Testis (tissue), 2 donors: ENCODE measurements at regions not wholly inside any gene's neighbourhood (a gene's known extent, or its start where the extent isn't known, plus 50 kb on each side); places are given as distances from the start of the nearest gene placed in this dataset.

Source experiments
- DNase-seq: peaks from one replicate; pipeline ENCODE4 v3.0.0-alpha.2; 2019
- H3K27ac ChIP-seq, 2 donors: fragments of 200-600 bp; sonication (generic); one replicate each; pipeline ENCODE4 v1.5.1; 2019
- H3K27me3 ChIP-seq: fragments of 200-600 bp; sonication (generic); one replicate; pipeline ENCODE4 v1.5.1; 2019
- H3K36me3 ChIP-seq: fragments of 200-600 bp; sonication (generic); one replicate; pipeline ENCODE4 v1.5.1; 2017; ENCODE audit warnings: low read depth; ENCODE audit errors: missing control alignments
- H3K4me1 ChIP-seq: fragments of 200-600 bp; sonication (generic); one replicate; pipeline ENCODE4 v1.5.1; 2019
- H3K4me3 ChIP-seq, 2 donors: fragments of 200-600 bp; sonication (generic); one replicate each; pipeline ENCODE4 v1.5.1; 2017 to 2019
- H3K9me3 ChIP-seq: fragments of 200-600 bp; sonication (generic); one replicate; pipeline ENCODE4 v1.5.1; 2017
- POLR2A ChIP-seq: fragments of 450-650 bp; IDR thresholded peaks from one replicate; pipeline ENCODE4 v1.6.1; 2017; ENCODE audit warnings: antibody characterized with exemption, mild to moderate bottlenecking, moderate library complexity
- WGBS, 2 donors: methylation state at CpG; one replicate each; pipeline ENCODE4 v1.1.5; 2018; 5-methylcytosine and 5-hydroxymethylcytosine counted together
- intact Hi-C: fragments of 100-400 bp; cut with DNase I; formaldehyde crosslinking; loops from one replicate; pipeline ENCODE4 v1.15.1; 2023; ENCODE audit warnings: low total_unique reads
- TF ChIP-seq, protein P1 (sequence below), 3 experiments: fragments of 450-650 bp in 2 of 3; fragments of 200-600 bp in 1 of 3; sonication (generic) in 1 of 3; IDR thresholded peaks; one replicate each; pipeline ENCODE4 v1.5.1; 2016 to 2019; ENCODE audit warnings: antibody characterized with exemption in 3 of 3, mild to moderate bottlenecking in 2 of 3, moderate library complexity in 1 of 3

DNA sequence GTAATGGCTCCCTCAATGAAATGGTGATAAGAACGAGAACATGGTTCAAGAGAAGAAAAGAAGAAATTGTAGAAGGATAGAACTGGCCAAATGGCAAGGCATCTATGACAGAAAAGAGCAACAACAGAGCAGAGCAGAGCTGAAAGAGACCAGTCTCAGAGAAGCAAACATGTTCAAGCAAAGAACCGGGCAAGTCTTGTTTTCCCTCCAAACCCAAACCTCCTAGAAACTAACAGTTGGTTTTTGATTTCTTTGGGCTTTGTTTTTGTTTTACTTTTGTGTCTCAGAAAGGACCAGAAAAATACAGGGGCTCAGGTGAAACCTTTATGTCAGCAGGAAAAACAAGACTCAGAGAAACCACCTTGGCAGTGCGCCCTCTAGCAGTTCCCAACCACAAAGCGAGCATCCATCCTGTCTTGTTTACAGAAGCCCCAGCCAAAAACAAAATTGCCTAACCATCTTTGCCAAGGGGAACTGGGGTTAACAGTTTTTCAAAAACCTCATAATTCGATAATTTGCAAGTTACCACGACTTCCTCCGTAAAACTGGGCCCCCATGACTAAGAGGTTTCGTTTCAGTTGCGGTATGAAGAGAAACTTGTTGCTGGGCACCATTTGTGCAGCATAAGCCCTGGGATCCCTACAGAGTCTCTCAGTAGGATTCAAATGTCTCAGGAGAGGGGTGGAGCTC is 159.2 kb upstream of the SLC24A5 start:
- intact Hi-C loops: no loop called here
- no peak for DNase-seq
- Histone ChIP-seq H3K36me3 (no peaks in the 10 kb centered on the region), H3K4me3 (no peak overlapping the region), H3K27me3 (no peaks in the 10 kb centered on the region), H3K4me1 (no peaks in the 10 kb centered on the region), H3K9me3 (no peaks in the 10 kb centered on the region), H3K27ac (no peak overlapping the region)
- no peak for TF ChIP-seq POLR2A
- TF ChIP-seq, protein P1, sequence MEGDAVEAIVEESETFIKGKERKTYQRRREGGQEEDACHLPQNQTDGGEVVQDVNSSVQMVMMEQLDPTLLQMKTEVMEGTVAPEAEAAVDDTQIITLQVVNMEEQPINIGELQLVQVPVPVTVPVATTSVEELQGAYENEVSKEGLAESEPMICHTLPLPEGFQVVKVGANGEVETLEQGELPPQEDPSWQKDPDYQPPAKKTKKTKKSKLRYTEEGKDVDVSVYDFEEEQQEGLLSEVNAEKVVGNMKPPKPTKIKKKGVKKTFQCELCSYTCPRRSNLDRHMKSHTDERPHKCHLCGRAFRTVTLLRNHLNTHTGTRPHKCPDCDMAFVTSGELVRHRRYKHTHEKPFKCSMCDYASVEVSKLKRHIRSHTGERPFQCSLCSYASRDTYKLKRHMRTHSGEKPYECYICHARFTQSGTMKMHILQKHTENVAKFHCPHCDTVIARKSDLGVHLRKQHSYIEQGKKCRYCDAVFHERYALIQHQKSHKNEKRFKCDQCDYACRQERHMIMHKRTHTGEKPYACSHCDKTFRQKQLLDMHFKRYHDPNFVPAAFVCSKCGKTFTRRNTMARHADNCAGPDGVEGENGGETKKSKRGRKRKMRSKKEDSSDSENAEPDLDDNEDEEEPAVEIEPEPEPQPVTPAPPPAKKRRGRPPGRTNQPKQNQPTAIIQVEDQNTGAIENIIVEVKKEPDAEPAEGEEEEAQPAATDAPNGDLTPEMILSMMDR (IDR thresholded peaks at IDR 0.05): no peak
- 76 to 78% methylated on average over 9 of the region's 9 CpGs for WGBS, 2 donors

DNA sequence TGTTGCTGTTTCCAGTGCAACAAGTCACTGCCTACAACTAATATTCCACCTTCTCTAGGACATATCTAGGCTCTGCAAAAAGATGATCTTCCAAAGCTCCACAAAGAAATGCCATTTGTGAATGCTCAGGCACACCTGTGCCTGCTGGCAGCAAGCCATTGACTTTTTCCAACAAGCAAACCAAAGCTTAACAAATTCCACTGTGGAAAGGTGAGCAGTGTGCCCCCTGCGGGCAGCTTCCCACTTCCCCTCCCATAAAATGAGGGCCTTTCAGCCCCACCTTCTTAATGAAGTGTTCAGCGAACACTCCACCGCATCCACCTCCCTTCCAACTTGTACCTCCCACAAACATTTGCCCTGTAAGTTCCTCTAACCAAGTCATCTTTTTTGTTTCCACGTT is 157.5 kb upstream of the SLC24A5 start:
- TF ChIP-seq, protein P1 (IDR thresholded peaks at IDR 0.05): no peak
- TF ChIP-seq POLR2A: no peak
- Histone ChIP-seq H3K4me3 (no peak overlapping the region), H3K27ac (no peak overlapping the region), H3K27me3 (no peaks in the 10 kb centered on the region), H3K36me3 (no peaks in the 10 kb centered on the region), H3K9me3 (no peaks in the 10 kb centered on the region), H3K4me1 (no peaks in the 10 kb centered on the region)
- intact Hi-C loops: no loop called here
- no peak for DNase-seq
- 70 to 82% methylated on average over 4 of the region's 4 CpGs for WGBS, 2 donors

DNA sequence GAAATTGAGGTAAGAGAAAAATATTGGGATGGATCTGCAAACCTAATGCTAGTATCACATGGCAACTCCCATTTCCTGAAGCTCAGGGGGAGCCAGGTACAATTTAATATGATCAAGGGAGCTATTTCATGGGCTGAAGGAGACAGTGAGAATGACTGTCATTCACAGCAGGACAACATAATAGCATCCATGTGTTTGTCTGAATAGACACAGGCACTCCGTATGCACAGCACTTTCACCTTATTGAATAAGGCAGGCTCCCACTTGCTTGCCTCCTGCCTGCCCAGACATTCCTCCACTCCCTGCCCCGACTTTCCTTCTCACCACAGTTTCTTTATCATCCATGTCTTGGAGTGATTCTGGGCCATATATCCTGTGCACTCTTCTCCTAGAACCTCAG is 156.6 kb upstream of the SLC24A5 start:
- Histone ChIP-seq H3K4me1 (no peaks in the 10 kb centered on the region), H3K9me3 (no peaks in the 10 kb centered on the region), H3K27me3 (no peaks in the 10 kb centered on the region), H3K36me3 (no peaks in the 10 kb centered on the region), H3K27ac (no peak overlapping the region), H3K4me3 (no peak overlapping the region)
- DNase-seq: no peak
- TF ChIP-seq, protein P1 (IDR thresholded peaks at IDR 0.05): no peak
- TF ChIP-seq POLR2A: no peak
- intact Hi-C loops: no loop called here
- 85 to 86% methylated on average over 2 of the region's 2 CpGs for WGBS, 2 donors

DNA sequence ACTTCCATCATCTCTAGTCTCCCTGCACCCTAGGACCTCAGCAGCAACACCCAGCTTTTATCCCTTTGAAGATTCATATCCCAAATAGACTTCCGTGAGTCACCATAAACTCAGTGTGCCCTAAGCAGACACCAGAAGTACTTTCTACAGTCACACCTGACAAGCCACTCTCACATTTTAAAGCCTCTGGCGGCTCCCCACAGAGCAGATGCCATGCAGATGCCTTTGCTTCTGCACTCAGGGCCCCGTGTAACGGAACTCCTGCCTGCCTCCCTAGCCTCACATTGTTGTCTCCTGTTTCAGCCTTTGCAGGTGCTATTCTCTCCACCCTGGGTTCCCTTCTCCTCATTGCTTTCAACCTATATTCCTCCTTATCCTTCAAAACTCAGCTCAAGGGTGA is 155.5 kb upstream of the SLC24A5 start:
- intact Hi-C loops: no loop called here
- H3K27me3 ChIP-seq: no peaks in the 10 kb centered on the region
- H3K27ac ChIP-seq: no peak overlapping the region
- no peak for DNase-seq
- WGBS, 2 donors: 89 to 93% methylated on average over 4 of the region's 4 CpGs
- no peaks in the 10 kb centered on the region for H3K9me3 ChIP-seq
- no peaks in the 10 kb centered on the region for H3K4me1 ChIP-seq
- H3K4me3 ChIP-seq: no peak overlapping the region
- no peaks in the 10 kb centered on the region for H3K36me3 ChIP-seq
- TF ChIP-seq, protein P1 (IDR thresholded peaks at IDR 0.05): no peak
- TF ChIP-seq POLR2A: no peak

DNA sequence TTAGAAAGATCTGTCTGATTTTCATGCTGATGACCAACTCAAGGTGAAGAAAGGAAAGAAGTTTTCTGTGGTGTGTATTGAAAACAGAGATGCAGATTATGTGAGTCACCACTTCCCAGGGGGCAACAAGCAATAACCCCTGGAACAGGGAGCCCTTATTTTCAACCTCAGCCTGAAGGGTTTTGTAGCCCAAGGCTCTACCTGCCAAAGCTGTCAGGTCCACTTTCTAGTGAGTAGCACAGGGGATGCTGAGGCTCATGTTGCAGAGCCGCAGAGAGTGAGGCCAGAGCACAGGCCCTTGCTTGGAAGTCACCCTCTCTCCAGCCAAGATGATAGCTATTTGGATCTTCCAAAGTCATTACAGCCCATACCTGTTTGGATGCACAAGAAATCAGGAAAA is 152.2 kb upstream of the SLC24A5 start:
- TF ChIP-seq, protein P1 (IDR thresholded peaks at IDR 0.05): no peak
- TF ChIP-seq POLR2A: no peak
- Histone ChIP-seq H3K36me3 (no peaks in the 10 kb centered on the region), H3K9me3 (no peaks in the 10 kb centered on the region), H3K27ac (no peak overlapping the region), H3K4me1 (no peaks in the 10 kb centered on the region), H3K27me3 (no peaks in the 10 kb centered on the region), H3K4me3 (no peak overlapping the region)
- 88 to 91% methylated on average over 1 of the region's 1 CpG for WGBS, 2 donors
- intact Hi-C loops: no loop called here
- DNase-seq: no peak
